ENCODE measurements at regions not wholly inside any gene's neighbourhood (a gene's known extent, or its start where the extent isn't known, plus 50 kb on each side); places are given as distances from the start of the nearest gene placed in this dataset.

- no peaks in the 10 kb centered on the region for H3K9me3 ChIP-seq (ENCODE audit: control insufficient read depth, low read length)
- no peak overlapping the region for H3K27ac Mint-ChIP-seq
- no peaks in the 10 kb centered on the region for H3K4me1 ChIP-seq (ENCODE audit: control insufficient read depth, insufficient read depth, low read length)
- H3K27me3 ChIP-seq (ENCODE audit: control insufficient read depth, insufficient read depth, low read length, poor library complexity, severe bottlenecking): peaks cover 21% of the 10 kb centered on the region
- TF ChIP-seq CTCF (conservative IDR thresholded peaks at IDR 0.05): no peak
- H3K27ac ChIP-seq (ENCODE audit: low read depth, low read length): no peak overlapping the region
- H3K4me3 Mint-ChIP-seq: no peak overlapping the region
- H3K4me3 ChIP-seq (ENCODE audit: low read length): no peak overlapping the region
- no peaks in the 10 kb centered on the region for H3K36me3 ChIP-seq (ENCODE audit: control insufficient read depth, insufficient read depth, low read length)
- H3K4me1 Mint-ChIP-seq: no peaks in the 10 kb centered on the region
- no peaks in the 10 kb centered on the region for H3K9me3 Mint-ChIP-seq
- no peak for DNase-seq
- H3K27me3 Mint-ChIP-seq (ENCODE audit: insufficient read depth): peaks cover 17% of the 10 kb centered on the region
- H3K9ac ChIP-seq (ENCODE audit: extremely low read depth, low read length, poor library complexity, severe bottlenecking): no peak overlapping the region
- H3K36me3 Mint-ChIP-seq (ENCODE audit: low read depth): no peaks in the 10 kb centered on the region
These were observed 126.9 kb upstream of the MRPS22 start for GRCh38 chr3:139216958-139217357.

- Mint-ChIP-seq H3K4me1 (no peaks in the 10 kb centered on the region), H3K4me3 (no peak overlapping the region), H3K9me3 (no peaks in the 10 kb centered on the region), H3K36me3 (ENCODE audit: low read depth) (no peaks in the 10 kb centered on the region), H3K27me3 (ENCODE audit: insufficient read depth) (peaks cover 17% of the 10 kb centered on the region), H3K27ac (no peak overlapping the region)
- peaks cover 21% of the 10 kb centered on the region for H3K27me3 ChIP-seq (ENCODE audit: control insufficient read depth, insufficient read depth, low read length, poor library complexity, severe bottlenecking)
- H3K4me3 ChIP-seq (ENCODE audit: low read length): no peak overlapping the region
- 84 to 100% methylated on average over 2 to 3 of the region's 3 CpGs for whole genome bisulfite sequencing, 2 experiments (ENCODE audit: insufficient coverage in 1 of 2, insufficient read length in 1 of 2)
- H3K9me3 ChIP-seq (ENCODE audit: control insufficient read depth, low read length): no peaks in the 10 kb centered on the region
- H3K36me3 ChIP-seq (ENCODE audit: control insufficient read depth, insufficient read depth, low read length): no peaks in the 10 kb centered on the region
- no peaks in the 10 kb centered on the region for H3K4me1 ChIP-seq (ENCODE audit: control insufficient read depth, insufficient read depth, low read length)
- no peak for DNase-seq
- TF ChIP-seq CTCF (conservative IDR thresholded peaks at IDR 0.05): no peak
- H3K9ac ChIP-seq (ENCODE audit: extremely low read depth, low read length, poor library complexity, severe bottlenecking): no peak overlapping the region
- no peak overlapping the region for H3K27ac ChIP-seq (ENCODE audit: low read depth, low read length)
These were observed 126.2 kb upstream of the MRPS22 start for GRCh38 chr3:139217633-139218032.

GRCh38 chr3:139218046-139218445, 125.8 kb upstream of the MRPS22 start:
- no peak overlapping the region for H3K9ac ChIP-seq (ENCODE audit: extremely low read depth, low read length, poor library complexity, severe bottlenecking)
- H3K27ac Mint-ChIP-seq: no peak overlapping the region
- TF ChIP-seq CTCF (conservative IDR thresholded peaks at IDR 0.05): no peak
- H3K27ac ChIP-seq (ENCODE audit: low read depth, low read length): no peak overlapping the region
- H3K36me3 ChIP-seq (ENCODE audit: control insufficient read depth, insufficient read depth, low read length): no peaks in the 10 kb centered on the region
- WGBS, 2 experiments (ENCODE audit: insufficient coverage in 1 of 2, insufficient read length in 1 of 2): 74% methylated on average over 2 of the region's 2 CpGs; no CpG with 5 or more reads in 1 of the 2 experiments
- H3K36me3 Mint-ChIP-seq (ENCODE audit: low read depth): no peaks in the 10 kb centered on the region
- no peaks in the 10 kb centered on the region for H3K9me3 Mint-ChIP-seq
- H3K9me3 ChIP-seq (ENCODE audit: control insufficient read depth, low read length): no peaks in the 10 kb centered on the region
- H3K27me3 ChIP-seq (ENCODE audit: control insufficient read depth, insufficient read depth, low read length, poor library complexity, severe bottlenecking): peaks cover 21% of the 10 kb centered on the region
- no peak overlapping the region for H3K4me3 Mint-ChIP-seq
- H3K27me3 Mint-ChIP-seq (ENCODE audit: insufficient read depth): peaks cover 17% of the 10 kb centered on the region
- H3K4me1 ChIP-seq (ENCODE audit: control insufficient read depth, insufficient read depth, low read length): no peaks in the 10 kb centered on the region
- DNase-seq: no peak
- no peaks in the 10 kb centered on the region for H3K4me1 Mint-ChIP-seq
- no peak overlapping the region for H3K4me3 ChIP-seq (ENCODE audit: low read length)
